H9 (cell line): ENCODE measurements at regions not wholly inside any gene's neighbourhood (a gene's known extent, or its start where the extent isn't known, plus 50 kb on each side); places are given as distances from the start of the nearest gene placed in this dataset.

Experiments used
- DNase-seq: peaks from one replicate; pipeline ENCODE4 v3.0.0-alpha.2; 2017
- H2AFZ ChIP-seq: one replicate; pipeline ENCODE4 v1.6.1; 2013; ENCODE audit warnings: mild to moderate bottlenecking, low read length, control low read depth, moderate library complexity
- H2AK5ac ChIP-seq: 2 replicates; pipeline ENCODE4 v1.6.1; 2013; ENCODE audit warnings: low read length, control low read depth, mixed read lengths; ENCODE audit not compliant: insufficient read length
- H2BK120ac ChIP-seq: one replicate; pipeline ENCODE4 v1.6.1; 2013; ENCODE audit warnings: low read depth, mild to moderate bottlenecking, low read length, control low read depth, inconsistent platforms; ENCODE audit not compliant: poor library complexity, severe bottlenecking
- H2BK12ac ChIP-seq: 2 replicates; pipeline ENCODE4 v1.6.1; 2013; ENCODE audit warnings: low read length, control low read depth, mixed read lengths, low read depth; ENCODE audit not compliant: insufficient read length
- H2BK15ac ChIP-seq: 2 replicates; pipeline ENCODE4 v1.6.1; 2013; ENCODE audit warnings: low read depth, low read length, control low read depth
- H2BK20ac ChIP-seq: one replicate; pipeline ENCODE4 v1.6.1; 2013; ENCODE audit warnings: low read depth, mild to moderate bottlenecking, low read length, control low read depth, inconsistent platforms; ENCODE audit not compliant: poor library complexity, severe bottlenecking
- H2BK5ac ChIP-seq: 2 replicates; pipeline ENCODE4 v1.6.1; 2013; ENCODE audit warnings: low read length, control low read depth, mixed read lengths; ENCODE audit not compliant: insufficient read length
- H3K14ac ChIP-seq: 2 replicates; pipeline ENCODE4 v1.6.1; 2013; ENCODE audit warnings: low read length, control low read depth; ENCODE audit not compliant: insufficient read depth
- H3K18ac ChIP-seq: 2 replicates; pipeline ENCODE4 v1.6.1; 2013; ENCODE audit warnings: low read depth, mild to moderate bottlenecking, mixed read lengths, low read length, control low read depth; ENCODE audit not compliant: insufficient read length
- H3K23ac ChIP-seq: 2 replicates; pipeline ENCODE4 v1.6.1; 2013; ENCODE audit warnings: low read length, control low read depth, mixed read lengths, low read depth; ENCODE audit not compliant: insufficient read length
- H3K23me2 ChIP-seq: 2 replicates; pipeline ENCODE4 v1.6.1; 2013; ENCODE audit warnings: low read depth, mild to moderate bottlenecking, mixed read lengths, low read length, control low read depth; ENCODE audit not compliant: insufficient read length, poor library complexity, severe bottlenecking
- H3K27ac ChIP-seq: 2 replicates; pipeline ENCODE4 v1.5.1; 2013; ENCODE audit warnings: low read length, control low read depth, mixed read lengths, low read depth; ENCODE audit not compliant: insufficient read length
- H3K27me3 ChIP-seq: 2 replicates; pipeline ENCODE4 v1.6.1; 2013; ENCODE audit warnings: low read length, control low read depth, inconsistent platforms; ENCODE audit not compliant: insufficient read depth
- H3K4ac ChIP-seq: 2 replicates; pipeline ENCODE4 v1.6.1; 2013; ENCODE audit warnings: low read depth, mild to moderate bottlenecking, control low read depth, inconsistent platforms, low read length, moderate library complexity
- H3K4me1 ChIP-seq: 2 replicates; pipeline ENCODE4 v1.6.1; 2013; ENCODE audit warnings: low read length, control low read depth, inconsistent platforms; ENCODE audit not compliant: insufficient read depth
- H3K4me2 ChIP-seq: 2 replicates; pipeline ENCODE4 v1.6.1; 2013; ENCODE audit warnings: low read length, control low read depth, mixed read lengths; ENCODE audit not compliant: insufficient read length, insufficient read depth
- H3K56ac ChIP-seq: 2 replicates; pipeline ENCODE4 v1.6.1; 2013; ENCODE audit warnings: low read depth, mild to moderate bottlenecking, mixed read lengths, low read length, control low read depth; ENCODE audit not compliant: insufficient read length
- H3K79me1 ChIP-seq: 2 replicates; pipeline ENCODE4 v1.6.1; 2013; ENCODE audit warnings: low read depth, mild to moderate bottlenecking, moderate library complexity, low read length, control low read depth, inconsistent platforms; ENCODE audit not compliant: insufficient read depth, poor library complexity, severe bottlenecking
- H3K79me2 ChIP-seq: 2 replicates; pipeline ENCODE4 v1.6.1; 2013; ENCODE audit warnings: low read length, control low read depth, inconsistent platforms; ENCODE audit not compliant: insufficient read depth
- H3K9ac ChIP-seq: 2 replicates; pipeline ENCODE4 v1.6.1; 2013; ENCODE audit warnings: low read length, control low read depth, mixed read lengths; ENCODE audit not compliant: insufficient read length; ENCODE audit errors: extremely low read depth
- H3K9me3 ChIP-seq: one replicate; pipeline ENCODE4 v1.6.1; 2013; ENCODE audit warnings: low read depth, low read length, inconsistent platforms; ENCODE audit not compliant: control insufficient read depth
- H3T11ph ChIP-seq: one replicate; pipeline ENCODE4 v1.6.1; 2013; ENCODE audit warnings: mild to moderate bottlenecking, low read length, control low read depth, inconsistent platforms
- H4K20me1 ChIP-seq: one replicate; pipeline ENCODE4 v1.6.1; 2013; ENCODE audit not compliant: control insufficient read depth, insufficient read length, insufficient read depth
- H4K5ac ChIP-seq: 2 replicates; pipeline ENCODE4 v1.6.1; 2013; ENCODE audit warnings: low read depth, mild to moderate bottlenecking, mixed read lengths, low read length, control low read depth; ENCODE audit not compliant: insufficient read length
- H4K8ac ChIP-seq: replicated peaks from 2 replicates; pipeline ENCODE4 v1.6.1; 2013; ENCODE audit warnings: low read length, control low read depth, mixed read lengths, low read depth; ENCODE audit not compliant: insufficient read length
- H4K91ac ChIP-seq: 2 replicates; pipeline ENCODE4 v1.6.1; 2013; ENCODE audit warnings: low read depth, mild to moderate bottlenecking, moderate library complexity, mixed read lengths, low read length, control low read depth; ENCODE audit not compliant: insufficient read length
- H3K27ac Mint-ChIP-seq, 3 experiments: 2 replicates in 2 of 3; 3 replicates in 1 of 3; pipeline ENCODE4 v1.8.0; 2020 to 2021; ENCODE audit warnings: mixed read lengths in 3 of 3, mild to moderate bottlenecking in 1 of 3, moderate library complexity in 1 of 3
- H3K27me3 Mint-ChIP-seq: 2 replicates; pipeline ENCODE4 v1.8.0; 2021; ENCODE audit warnings: low read depth, mild to moderate bottlenecking, moderate library complexity, mixed read lengths
- H3K36me3 Mint-ChIP-seq, 3 experiments: 2 replicates in 2 of 3; 3 replicates in 1 of 3; pipeline ENCODE4 v1.8.0; 2020 to 2021; ENCODE audit warnings: low read depth in 3 of 3, mixed read lengths in 3 of 3; ENCODE audit not compliant: insufficient read depth in 1 of 3
- H3K4me1 Mint-ChIP-seq, 2 experiments: 2 replicates each; pipeline ENCODE4 v1.8.0; 2020; ENCODE audit warnings: mixed read lengths in 2 of 2
- H3K4me3 Mint-ChIP-seq, 2 experiments: 2 replicates in 1 of 2; 3 replicates in 1 of 2; pipeline ENCODE4 v1.8.0; 2020 to 2021; ENCODE audit warnings: mild to moderate bottlenecking in 2 of 2, mixed read lengths in 2 of 2, moderate library complexity in 1 of 2
- H3K9me3 Mint-ChIP-seq, 2 experiments: 2 replicates in 1 of 2; 3 replicates in 1 of 2; pipeline ENCODE4 v1.8.0; 2020; ENCODE audit warnings: mild to moderate bottlenecking in 2 of 2, mixed read lengths in 2 of 2, moderate library complexity in 1 of 2
- WGBS: extraction: QIAGEN DNeasy Blood & Tissue Kit; methylation state at CpG from one replicate; pipeline ENCODE4 v1.1.7; 2013; ENCODE audit warnings: missing lambda C conversion rate, low lambda C conversion rate, mixed read lengths; ENCODE audit not compliant: insufficient read length; ENCODE audit errors: extremely low coverage; 5-methylcytosine and 5-hydroxymethylcytosine counted together
- TF ChIP-seq, protein P1 (sequence below): fragments of 200-600 bp; sonication (generic); conservative IDR thresholded peaks from 3 replicates; pipeline ENCODE4 v1.8.0; 2021; ENCODE audit warnings: antibody characterized with exemption, mild to moderate bottlenecking

DNA sequence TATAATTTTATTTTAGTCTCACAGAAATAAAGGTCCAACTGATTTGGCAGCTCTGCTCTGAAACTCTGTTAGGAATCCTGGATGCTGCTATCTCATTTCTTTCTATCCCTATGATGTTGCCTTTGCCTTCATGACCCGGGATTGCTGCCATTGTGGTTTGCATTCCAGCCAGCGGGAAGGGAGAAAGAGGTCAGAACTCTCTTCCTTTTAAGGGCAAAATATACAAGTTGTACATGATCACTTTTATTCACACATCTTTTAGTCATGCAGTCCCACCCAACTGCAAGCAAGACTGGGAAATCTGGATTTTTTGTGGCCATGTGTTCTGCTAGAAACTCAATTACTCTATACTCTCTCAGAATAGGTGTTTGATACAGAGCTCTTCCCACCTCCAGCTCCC, 263.1 kb upstream of the ZFP64 start:
- Histone ChIP-seq H3K14ac (no peak overlapping the region), H2AK5ac (no peak overlapping the region), H3K23ac (no peak overlapping the region), H4K20me1 (no peaks in the 10 kb centered on the region), H4K91ac (no peak overlapping the region), H3K4ac (no peak overlapping the region), H3K27me3 (no peaks in the 10 kb centered on the region), H4K8ac (no peak overlapping the region), H3K23me2 (no peaks in the 10 kb centered on the region), H2BK20ac (no peak overlapping the region), H3K79me1 (no peaks in the 10 kb centered on the region), H2AFZ (no peak overlapping the region), H3K9ac (no peak overlapping the region), H2BK5ac (no peak overlapping the region), H3K4me2 (no peak overlapping the region), H3K79me2 (no peaks in the 10 kb centered on the region), H3K56ac (no peak overlapping the region), H4K5ac (no peak overlapping the region), H3K9me3 (no peaks in the 10 kb centered on the region), H3K4me1 (no peaks in the 10 kb centered on the region), H3K18ac (no peak overlapping the region), H2BK120ac (no peak overlapping the region), H2BK12ac (no peak overlapping the region), H3T11ph (no peak overlapping the region), H3K27ac (no peak overlapping the region), H2BK15ac (no peak overlapping the region)
- Mint-ChIP-seq H3K4me3 (no peak overlapping the region), H3K36me3 (no peaks in the 10 kb centered on the region), H3K27ac (no peak overlapping the region), H3K9me3 (no peaks in the 10 kb centered on the region), H3K27me3 (no peaks in the 10 kb centered on the region), H3K4me1 (no peaks in the 10 kb centered on the region)
- TF ChIP-seq, protein P1, sequence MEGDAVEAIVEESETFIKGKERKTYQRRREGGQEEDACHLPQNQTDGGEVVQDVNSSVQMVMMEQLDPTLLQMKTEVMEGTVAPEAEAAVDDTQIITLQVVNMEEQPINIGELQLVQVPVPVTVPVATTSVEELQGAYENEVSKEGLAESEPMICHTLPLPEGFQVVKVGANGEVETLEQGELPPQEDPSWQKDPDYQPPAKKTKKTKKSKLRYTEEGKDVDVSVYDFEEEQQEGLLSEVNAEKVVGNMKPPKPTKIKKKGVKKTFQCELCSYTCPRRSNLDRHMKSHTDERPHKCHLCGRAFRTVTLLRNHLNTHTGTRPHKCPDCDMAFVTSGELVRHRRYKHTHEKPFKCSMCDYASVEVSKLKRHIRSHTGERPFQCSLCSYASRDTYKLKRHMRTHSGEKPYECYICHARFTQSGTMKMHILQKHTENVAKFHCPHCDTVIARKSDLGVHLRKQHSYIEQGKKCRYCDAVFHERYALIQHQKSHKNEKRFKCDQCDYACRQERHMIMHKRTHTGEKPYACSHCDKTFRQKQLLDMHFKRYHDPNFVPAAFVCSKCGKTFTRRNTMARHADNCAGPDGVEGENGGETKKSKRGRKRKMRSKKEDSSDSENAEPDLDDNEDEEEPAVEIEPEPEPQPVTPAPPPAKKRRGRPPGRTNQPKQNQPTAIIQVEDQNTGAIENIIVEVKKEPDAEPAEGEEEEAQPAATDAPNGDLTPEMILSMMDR = no peak
- WGBS = no CpG with 5 or more reads among the region's 2 CpGs
- DNase-seq = no peak
